Smooth muscle cell (in vitro differentiated cells): ENCODE measurements at regions not wholly inside any gene's neighbourhood (a gene's known extent, or its start where the extent isn't known, plus 50 kb on each side); places are given as distances from the start of the nearest gene placed in this dataset.

Source experiments
- DNase-seq: peaks from one replicate; lab custom pipeline; 2025; ENCODE audit not compliant: unreplicated experiment; lab: John Stamatoyannopoulos, UW
- H2AFZ ChIP-seq: fragments of 200-600 bp; sonication (generic); 2 replicates; pipeline ENCODE4 v1.6.0; 2016; ENCODE audit warnings: antibody characterized with exemption, low read depth, mild to moderate bottlenecking
- H3F3A ChIP-seq: fragments of 200-600 bp; sonication (generic); 2 replicates; pipeline ENCODE4 v1.6.0; 2017; ENCODE audit warnings: antibody characterized with exemption, low read depth
- H3K27ac ChIP-seq: fragments of 200-600 bp; sonication (generic); 2 replicates; pipeline ENCODE4 v1.5.1; 2016; ENCODE audit warnings: low read depth, mild to moderate bottlenecking
- H3K27me3 ChIP-seq: fragments of 200-600 bp; sonication (generic); 2 replicates; pipeline ENCODE4 v1.6.1; 2016; ENCODE audit warnings: low read depth, mild to moderate bottlenecking
- H3K36me3 ChIP-seq: fragments of 200-600 bp; sonication (generic); 2 replicates; pipeline ENCODE4 v1.5.1; 2016; ENCODE audit warnings: low read depth
- H3K4me1 ChIP-seq: fragments of 200-600 bp; sonication (generic); 2 replicates; pipeline ENCODE4 v1.5.1; 2016; ENCODE audit warnings: low read depth
- H3K4me2 ChIP-seq: fragments of 200-600 bp; sonication (generic); 2 replicates; pipeline ENCODE4 v1.6.0; 2016; ENCODE audit warnings: mild to moderate bottlenecking
- H3K4me3 ChIP-seq: fragments of 200-600 bp; sonication (generic); 2 replicates; pipeline ENCODE4 v1.5.1; 2016; ENCODE audit warnings: mild to moderate bottlenecking
- H3K79me2 ChIP-seq: fragments of 200-600 bp; sonication (generic); 2 replicates; pipeline ENCODE4 v1.6.0; 2016; ENCODE audit warnings: low read depth, mild to moderate bottlenecking
- H3K9ac ChIP-seq: fragments of 200-600 bp; sonication (generic); 2 replicates; pipeline ENCODE4 v1.6.0; 2016; ENCODE audit warnings: low read depth
- H3K9me3 ChIP-seq: fragments of 200-600 bp; sonication (generic); replicated peaks from 2 replicates; pipeline ENCODE4 v1.5.1; 2016; ENCODE audit warnings: low read depth
- H4K20me1 ChIP-seq: fragments of 200-600 bp; sonication (generic); 2 replicates; pipeline ENCODE4 v1.6.0; 2016; ENCODE audit warnings: low read depth
- WGBS: methylation state at CpG from one replicate; pipeline ENCODE4 v1.1.7; 2016; ENCODE audit warnings: low lambda C conversion rate; 5-methylcytosine and 5-hydroxymethylcytosine counted together
- TF ChIP-seq, protein P1 (sequence below): fragments of 200-600 bp; sonication (generic); IDR thresholded peaks from 2 replicates; pipeline ENCODE4 v1.5.1; 2017; ENCODE audit warnings: borderline replicate concordance, mild to moderate bottlenecking, antibody characterized with exemption; ENCODE audit not compliant: insufficient read depth, poor library complexity, severe bottlenecking

DNA sequence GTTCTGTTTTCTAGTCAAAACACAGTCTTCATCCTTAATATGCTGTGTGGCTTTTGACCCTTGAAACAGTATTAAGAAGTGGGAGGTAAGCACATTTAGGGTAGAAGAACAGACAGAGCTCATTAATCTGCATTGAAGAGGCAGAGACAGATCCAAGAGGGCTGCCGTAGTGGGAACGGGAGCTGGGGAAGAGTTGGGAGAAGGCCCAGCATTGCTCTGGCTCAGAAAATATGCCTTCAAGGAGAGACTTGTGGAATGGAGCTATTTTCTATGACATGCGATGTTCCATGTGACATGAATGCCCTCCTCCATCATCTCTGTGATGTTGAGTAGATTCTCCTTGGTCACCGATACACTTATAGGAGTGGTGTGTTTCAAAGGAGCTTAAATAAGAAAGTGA, 273.3 kb upstream of the BOD1L1 start:
- Histone ChIP-seq H3K9me3 (no peaks in the 10 kb centered on the region), H3K79me2 (no peaks in the 10 kb centered on the region), H3K27ac (no peak overlapping the region), H3K4me1 (no peaks in the 10 kb centered on the region), H3K27me3 (no peaks in the 10 kb centered on the region), H3K4me3 (no peak overlapping the region), H2AFZ (no peak overlapping the region), H3K9ac (no peak overlapping the region), H3K36me3 (no peaks in the 10 kb centered on the region), H3K4me2 (no peak overlapping the region), H3F3A (no peaks in the 10 kb centered on the region), H4K20me1 (no peaks in the 10 kb centered on the region)
- DNase-seq, result no peak
- TF ChIP-seq, protein P1, sequence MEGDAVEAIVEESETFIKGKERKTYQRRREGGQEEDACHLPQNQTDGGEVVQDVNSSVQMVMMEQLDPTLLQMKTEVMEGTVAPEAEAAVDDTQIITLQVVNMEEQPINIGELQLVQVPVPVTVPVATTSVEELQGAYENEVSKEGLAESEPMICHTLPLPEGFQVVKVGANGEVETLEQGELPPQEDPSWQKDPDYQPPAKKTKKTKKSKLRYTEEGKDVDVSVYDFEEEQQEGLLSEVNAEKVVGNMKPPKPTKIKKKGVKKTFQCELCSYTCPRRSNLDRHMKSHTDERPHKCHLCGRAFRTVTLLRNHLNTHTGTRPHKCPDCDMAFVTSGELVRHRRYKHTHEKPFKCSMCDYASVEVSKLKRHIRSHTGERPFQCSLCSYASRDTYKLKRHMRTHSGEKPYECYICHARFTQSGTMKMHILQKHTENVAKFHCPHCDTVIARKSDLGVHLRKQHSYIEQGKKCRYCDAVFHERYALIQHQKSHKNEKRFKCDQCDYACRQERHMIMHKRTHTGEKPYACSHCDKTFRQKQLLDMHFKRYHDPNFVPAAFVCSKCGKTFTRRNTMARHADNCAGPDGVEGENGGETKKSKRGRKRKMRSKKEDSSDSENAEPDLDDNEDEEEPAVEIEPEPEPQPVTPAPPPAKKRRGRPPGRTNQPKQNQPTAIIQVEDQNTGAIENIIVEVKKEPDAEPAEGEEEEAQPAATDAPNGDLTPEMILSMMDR, result no peak
- WGBS, result 95% methylated on average over 4 of the region's 4 CpGs

DNA sequence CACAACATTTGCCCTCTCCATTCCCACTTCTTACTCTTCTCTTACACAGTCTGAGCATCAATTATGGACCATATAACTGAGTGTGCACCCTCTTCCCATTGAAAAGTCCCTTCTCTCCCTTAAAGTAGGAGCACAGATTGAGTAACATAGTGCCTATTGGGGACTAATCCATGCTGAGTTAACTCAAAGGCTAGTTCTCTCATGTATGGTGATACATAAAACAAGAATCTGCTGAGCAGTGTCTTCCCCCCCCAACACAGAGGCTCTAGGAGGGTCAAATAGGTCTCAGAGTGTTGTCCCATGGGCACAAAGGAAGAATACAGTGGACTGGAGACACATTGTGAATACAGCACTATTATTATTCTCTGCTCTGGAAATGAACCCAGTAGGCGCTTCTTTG, 274.6 kb upstream of the BOD1L1 start:
- H3F3A ChIP-seq, result no peaks in the 10 kb centered on the region
- no peak overlapping the region for H2AFZ ChIP-seq
- DNase-seq, result no peak

DNA sequence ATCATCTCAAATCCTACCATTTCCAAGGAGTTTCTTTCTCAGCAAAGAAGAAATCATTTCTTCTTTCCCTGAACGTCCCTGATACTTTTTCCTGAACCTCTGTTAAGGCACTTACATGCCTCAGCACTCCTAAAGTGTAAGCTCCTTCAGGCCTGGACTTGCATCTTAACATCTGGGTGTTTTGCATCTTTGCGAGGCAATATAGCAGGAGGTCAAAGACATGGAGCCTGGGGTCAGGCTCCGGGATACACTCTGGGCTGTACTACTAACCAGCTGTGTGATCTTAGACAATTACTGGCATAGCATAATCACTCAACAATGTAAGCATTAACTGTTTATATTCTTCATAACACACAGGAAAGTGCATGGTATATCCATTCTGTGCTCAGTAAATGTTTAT, 275.5 kb upstream of the BOD1L1 start:
- 48% methylated on average over 3 of the region's 3 CpGs for WGBS
- H3K79me2 ChIP-seq, result no peaks in the 10 kb centered on the region
- no peaks in the 10 kb centered on the region for H3K27me3 ChIP-seq
- TF ChIP-seq, protein P1, result no peak
- H3K27ac ChIP-seq, result no peak overlapping the region
- DNase-seq, result no peak
- no peaks in the 10 kb centered on the region for H4K20me1 ChIP-seq
- no peaks in the 10 kb centered on the region for H3K4me1 ChIP-seq
- H3F3A ChIP-seq, result peaks cover 4% of the 10 kb centered on the region
- no peaks in the 10 kb centered on the region for H3K9me3 ChIP-seq
- H3K4me2 ChIP-seq, result no peak overlapping the region
- no peaks in the 10 kb centered on the region for H3K36me3 ChIP-seq
- H3K9ac ChIP-seq, result no peak overlapping the region
- H3K4me3 ChIP-seq, result no peak overlapping the region
- no peak overlapping the region for H2AFZ ChIP-seq

More for the DNA sequence above, 274.6 kb upstream of the BOD1L1 start:
- Histone ChIP-seq H4K20me1 (no peaks in the 10 kb centered on the region), H3K27me3 (no peaks in the 10 kb centered on the region), H3K36me3 (no peaks in the 10 kb centered on the region), H3K4me2 (no peak overlapping the region), H3K4me3 (no peak overlapping the region), H3K79me2 (no peaks in the 10 kb centered on the region), H3K27ac (no peak overlapping the region), H3K9ac (no peak overlapping the region), H3K9me3 (no peaks in the 10 kb centered on the region), H3K4me1 (no peaks in the 10 kb centered on the region)
- TF ChIP-seq, protein P1, result no peak
- WGBS, result 100% methylated on average over 1 of the region's 1 CpG

DNA sequence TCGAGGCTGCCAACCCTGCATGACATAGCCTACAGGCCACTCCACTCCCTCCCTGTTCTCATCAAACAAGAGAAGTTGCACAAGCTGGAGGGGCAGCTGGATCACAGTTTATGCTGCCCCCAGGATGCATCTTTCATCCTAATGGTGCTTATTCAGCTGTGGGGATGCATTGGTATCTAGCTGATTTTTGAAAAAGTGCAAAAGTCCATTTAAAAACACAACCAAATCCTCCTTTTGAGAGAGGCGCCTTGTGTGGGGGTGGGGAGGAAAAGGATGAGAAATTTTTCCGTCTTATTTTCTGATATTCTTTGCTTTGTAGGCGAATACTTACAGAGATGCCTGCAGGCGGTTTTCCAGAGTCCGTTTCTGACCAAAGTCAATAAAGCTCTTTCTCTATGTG, 276.4 kb upstream of the BOD1L1 start:
- no peaks in the 10 kb centered on the region for H3K9me3 ChIP-seq
- peaks cover 4% of the 10 kb centered on the region for H3F3A ChIP-seq
- H3K27ac ChIP-seq, result no peak overlapping the region
- no peak overlapping the region for H3K9ac ChIP-seq
- H2AFZ ChIP-seq, result no peak overlapping the region
- H3K4me2 ChIP-seq, result no peak overlapping the region
- H3K36me3 ChIP-seq, result no peaks in the 10 kb centered on the region
- H3K4me3 ChIP-seq, result no peak overlapping the region
- H4K20me1 ChIP-seq, result no peaks in the 10 kb centered on the region
- TF ChIP-seq, protein P1, result no peak
- 70% methylated on average over 6 of the region's 6 CpGs for WGBS
- H3K27me3 ChIP-seq, result no peaks in the 10 kb centered on the region
- no peaks in the 10 kb centered on the region for H3K4me1 ChIP-seq
- no peak for DNase-seq
- no peaks in the 10 kb centered on the region for H3K79me2 ChIP-seq
